HEK293 (cell line): ENCODE measurements at regions not wholly inside any gene's neighbourhood (a gene's known extent, or its start where the extent isn't known, plus 50 kb on each side); places are given as distances from the start of the nearest gene placed in this dataset.

Experiments
- CTCF ChIA-PET: fragments of 350-600 bp; formaldehyde crosslinking; extraction: SDS; loops from one replicate; lab custom pipeline; 2021; ENCODE audit warnings: antibody characterized with exemption; lab: Yijun Ruan, JAX
- POLR2A ChIA-PET: fragments of 300-600 bp; formaldehyde crosslinking; extraction: SDS; loops from one replicate; lab custom pipeline; 2020; ENCODE audit warnings: antibody characterized with exemption, inconsistent platforms; lab: Yijun Ruan, JAX
- H3K27ac ChIP-seq: fragments of 200-500 bp; sonication (Bioruptor generic); 2 replicates; pipeline ENCODE4 v1.5.1; 2014; ENCODE audit warnings: low read depth, low read length, control low read depth, inconsistent platforms; ENCODE audit errors: extremely low read depth
- H3K36me3 ChIP-seq, 2 experiments: fragments of 200-500 bp in 1 of 2; sonication (Bioruptor generic) in 1 of 2; 1 replicate in 1 of 2; 2 replicates in 1 of 2; pipeline ENCODE4 v1.5.1; 2014 to 2017; ENCODE audit warnings: inconsistent platforms in 2 of 2, low read length in 2 of 2; ENCODE audit not compliant: control insufficient read depth in 2 of 2, insufficient read depth in 1 of 2
- H3K4me1 ChIP-seq: fragments of 200-500 bp; sonication (Bioruptor generic); 2 replicates; pipeline ENCODE4 v1.5.1; 2014; ENCODE audit warnings: mild to moderate bottlenecking, low read length, inconsistent platforms; ENCODE audit not compliant: control insufficient read depth, insufficient read depth
- H3K4me3 ChIP-seq: 2 replicates; pipeline ENCODE4 v1.5.1; 2011; ENCODE audit warnings: low read depth, mild to moderate bottlenecking, control low read depth, low read length, moderate library complexity
- H3K9me3 ChIP-seq: fragments of 200-500 bp; sonication (Bioruptor generic); 2 replicates; pipeline ENCODE4 v1.5.1; 2014; ENCODE audit warnings: low read depth, low read length, inconsistent platforms; ENCODE audit not compliant: control insufficient read depth, insufficient read depth
- CTCF ChIP-seq: fragments of 450-650 bp; formaldehyde crosslinking; IDR thresholded peaks from 2 replicates; pipeline ENCODE4 v1.5.1; 2016; ENCODE audit warnings: missing biosample characterization, missing genetic modification characterization
- KLF8 ChIP-seq: fragments of 450-650 bp; formaldehyde crosslinking; IDR thresholded peaks from 2 replicates; pipeline ENCODE4 v1.5.1; 2016; ENCODE audit warnings: missing biosample characterization, missing genetic modification characterization
- ZBTB21 ChIP-seq: fragments of 450-650 bp; formaldehyde crosslinking; IDR thresholded peaks from 2 replicates; pipeline ENCODE4 v1.5.1; 2017; ENCODE audit warnings: missing biosample characterization, missing genetic modification characterization
- ZFP41 ChIP-seq: fragments of 450-650 bp; formaldehyde crosslinking; IDR thresholded peaks from 2 replicates; pipeline ENCODE4 v1.5.1; 2016; ENCODE audit warnings: missing biosample characterization, missing genetic modification characterization, borderline replicate concordance
- ZNF16 ChIP-seq: fragments of 450-650 bp; formaldehyde crosslinking; IDR thresholded peaks from 2 replicates; pipeline ENCODE4 v1.5.1; 2016; ENCODE audit warnings: low read depth, missing biosample characterization, missing genetic modification characterization
- ZNF169 ChIP-seq: fragments of 450-650 bp; formaldehyde crosslinking; IDR thresholded peaks from 2 replicates; pipeline ENCODE4 v1.5.1; 2016; ENCODE audit warnings: missing biosample characterization, missing genetic modification characterization
- ZNF24 ChIP-seq: fragments of 450-650 bp; formaldehyde crosslinking; IDR thresholded peaks from 2 replicates; pipeline ENCODE4 v1.5.1; 2016; ENCODE audit warnings: missing biosample characterization, missing genetic modification characterization
- ZNF302 ChIP-seq: fragments of 450-650 bp; formaldehyde crosslinking; IDR thresholded peaks from 2 replicates; pipeline ENCODE4 v1.5.1; 2016; ENCODE audit warnings: missing biosample characterization, missing genetic modification characterization, low read depth
- ZNF423 ChIP-seq: fragments of 450-650 bp; formaldehyde crosslinking; IDR thresholded peaks from 2 replicates; pipeline ENCODE4 v1.5.1; 2016; ENCODE audit warnings: missing biosample characterization, missing genetic modification characterization
- ZNF48 ChIP-seq: fragments of 450-650 bp; formaldehyde crosslinking; IDR thresholded peaks from 2 replicates; pipeline ENCODE4 v1.5.1; 2016; ENCODE audit warnings: missing biosample characterization, missing genetic modification characterization
- ZNF561 ChIP-seq: fragments of 450-650 bp; IDR thresholded peaks from 2 replicates; pipeline ENCODE4 v1.5.1; 2018; ENCODE audit warnings: missing biosample characterization, missing genetic modification characterization, borderline replicate concordance
- ZNF571 ChIP-seq: fragments of 450-650 bp; formaldehyde crosslinking; IDR thresholded peaks from 2 replicates; pipeline ENCODE4 v1.5.0; 2017; ENCODE audit warnings: missing biosample characterization, missing genetic modification characterization
- ZNF580 ChIP-seq: fragments of 450-650 bp; formaldehyde crosslinking; IDR thresholded peaks from 2 replicates; pipeline ENCODE4 v1.5.1; 2016; ENCODE audit warnings: missing biosample characterization, missing genetic modification characterization
- ZNF677 ChIP-seq: fragments of 450-650 bp; IDR thresholded peaks from 2 replicates; pipeline ENCODE4 v1.5.0; 2018; ENCODE audit warnings: missing biosample characterization, mild to moderate bottlenecking, missing genetic modification characterization, moderate library complexity
- ZNF777 ChIP-seq: fragments of 450-650 bp; formaldehyde crosslinking; IDR thresholded peaks from 2 replicates; pipeline ENCODE4 v1.5.1; 2017; ENCODE audit warnings: missing biosample characterization, missing genetic modification characterization, borderline replicate concordance
- ZSCAN23 ChIP-seq: fragments of 450-650 bp; formaldehyde crosslinking; IDR thresholded peaks from 2 replicates; pipeline ENCODE4 v1.5.1; 2016; ENCODE audit warnings: missing biosample characterization, missing genetic modification characterization
- TF ChIP-seq, protein P1 (sequence below): fragments of 450-650 bp; formaldehyde crosslinking; IDR thresholded peaks from 2 replicates; pipeline ENCODE4 v1.5.1; 2017; ENCODE audit warnings: missing biosample characterization, missing genetic modification characterization
- TF ChIP-seq, protein P2 (sequence below): fragments of 450-650 bp; formaldehyde crosslinking; IDR thresholded peaks from 2 replicates; pipeline ENCODE4 v1.5.1; 2016; ENCODE audit warnings: missing biosample characterization, missing genetic modification characterization
- TF ChIP-seq, protein P3 (sequence below): fragments of 450-650 bp; formaldehyde crosslinking; IDR thresholded peaks from 2 replicates; pipeline ENCODE4 v1.5.1; 2016; ENCODE audit warnings: missing biosample characterization, missing genetic modification characterization, borderline replicate concordance
- TF ChIP-seq, protein P4 (sequence below): fragments of 450-650 bp; formaldehyde crosslinking; IDR thresholded peaks from 2 replicates; pipeline ENCODE4 v1.5.1; 2017; ENCODE audit warnings: missing biosample characterization, missing genetic modification characterization

DNA sequence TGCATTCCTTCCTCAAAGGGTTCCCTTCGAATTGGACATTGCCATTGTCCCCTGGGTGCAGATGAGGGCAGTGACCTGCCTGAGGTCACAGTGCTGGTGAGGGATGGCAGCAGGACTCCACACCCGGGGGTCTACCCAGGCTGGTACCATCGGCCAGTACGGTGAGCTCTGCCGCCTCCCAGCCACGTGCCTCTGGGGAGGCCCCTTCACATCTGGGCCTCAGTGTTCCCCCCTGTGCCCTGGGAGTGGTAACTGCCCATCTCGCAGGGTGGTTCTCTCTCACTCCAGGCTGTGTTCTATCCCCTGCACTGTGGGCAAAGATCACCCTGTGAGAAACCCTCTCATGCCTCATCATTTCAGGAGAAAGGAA is 99.4 kb upstream of the IQSEC1 start:
- H3K4me1 ChIP-seq, result no peaks in the 10 kb centered on the region
- TF ChIP-seq, protein P1, sequence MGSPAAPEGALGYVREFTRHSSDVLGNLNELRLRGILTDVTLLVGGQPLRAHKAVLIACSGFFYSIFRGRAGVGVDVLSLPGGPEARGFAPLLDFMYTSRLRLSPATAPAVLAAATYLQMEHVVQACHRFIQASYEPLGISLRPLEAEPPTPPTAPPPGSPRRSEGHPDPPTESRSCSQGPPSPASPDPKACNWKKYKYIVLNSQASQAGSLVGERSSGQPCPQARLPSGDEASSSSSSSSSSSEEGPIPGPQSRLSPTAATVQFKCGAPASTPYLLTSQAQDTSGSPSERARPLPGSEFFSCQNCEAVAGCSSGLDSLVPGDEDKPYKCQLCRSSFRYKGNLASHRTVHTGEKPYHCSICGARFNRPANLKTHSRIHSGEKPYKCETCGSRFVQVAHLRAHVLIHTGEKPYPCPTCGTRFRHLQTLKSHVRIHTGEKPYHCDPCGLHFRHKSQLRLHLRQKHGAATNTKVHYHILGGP (tag by site-specific recombination), result no peak
- TF ChIP-seq ZNF580 (tag by site-specific recombination) (no peak), ZNF571 (tag by site-specific recombination) (no peak), ZBTB21 (no peak)
- TF ChIP-seq, protein P2, sequence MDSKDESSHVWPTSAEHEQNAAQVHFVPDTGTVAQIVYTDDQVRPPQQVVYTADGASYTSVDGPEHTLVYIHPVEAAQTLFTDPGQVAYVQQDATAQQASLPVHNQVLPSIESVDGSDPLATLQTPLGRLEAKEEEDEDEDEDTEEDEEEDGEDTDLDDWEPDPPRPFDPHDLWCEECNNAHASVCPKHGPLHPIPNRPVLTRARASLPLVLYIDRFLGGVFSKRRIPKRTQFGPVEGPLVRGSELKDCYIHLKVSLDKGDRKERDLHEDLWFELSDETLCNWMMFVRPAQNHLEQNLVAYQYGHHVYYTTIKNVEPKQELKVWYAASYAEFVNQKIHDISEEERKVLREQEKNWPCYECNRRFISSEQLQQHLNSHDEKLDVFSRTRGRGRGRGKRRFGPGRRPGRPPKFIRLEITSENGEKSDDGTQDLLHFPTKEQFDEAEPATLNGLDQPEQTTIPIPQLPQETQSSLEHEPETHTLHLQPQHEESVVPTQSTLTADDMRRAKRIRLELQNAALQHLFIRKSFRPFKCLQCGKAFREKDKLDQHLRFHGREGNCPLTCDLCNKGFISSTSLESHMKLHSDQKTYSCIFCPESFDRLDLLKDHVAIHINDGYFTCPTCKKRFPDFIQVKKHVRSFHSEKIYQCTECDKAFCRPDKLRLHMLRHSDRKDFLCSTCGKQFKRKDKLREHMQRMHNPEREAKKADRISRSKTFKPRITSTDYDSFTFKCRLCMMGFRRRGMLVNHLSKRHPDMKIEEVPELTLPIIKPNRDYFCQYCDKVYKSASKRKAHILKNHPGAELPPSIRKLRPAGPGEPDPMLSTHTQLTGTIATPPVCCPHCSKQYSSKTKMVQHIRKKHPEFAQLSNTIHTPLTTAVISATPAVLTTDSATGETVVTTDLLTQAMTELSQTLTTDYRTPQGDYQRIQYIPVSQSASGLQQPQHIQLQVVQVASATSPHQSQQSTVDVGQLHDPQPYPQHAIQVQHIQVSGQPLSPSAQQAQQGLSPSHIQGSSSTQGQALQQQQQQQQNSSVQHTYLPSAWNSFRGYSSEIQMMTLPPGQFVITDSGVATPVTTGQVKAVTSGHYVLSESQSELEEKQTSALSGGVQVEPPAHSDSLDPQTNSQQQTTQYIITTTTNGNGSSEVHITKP (tag by site-specific recombination), result peak; percentile 72
- H3K36me3 ChIP-seq, result no peaks in the 10 kb centered on the region
- no peak overlapping the region for H3K4me3 ChIP-seq
- no peaks in the 10 kb centered on the region for H3K9me3 ChIP-seq
- CTCF ChIA-PET, result no interaction called here
- H3K27ac ChIP-seq, result no peak overlapping the region
- POLR2A ChIA-PET, result no interaction called here

- no peaks in the 10 kb centered on the region for H3K9me3 ChIP-seq
- H3K27ac ChIP-seq, result no peak overlapping the region
- no peaks in the 10 kb centered on the region for H3K36me3 ChIP-seq
- TF ChIP-seq ZNF561, result no peak
- TF ChIP-seq ZNF16, result peak; percentile 70; the same call in 1 of the 2 replicates
- no peak overlapping the region for H3K4me3 ChIP-seq
- ChIA-PET POLR2A (no interaction called here), CTCF (no interaction called here)
- no peaks in the 10 kb centered on the region for H3K4me1 ChIP-seq
These were observed 98.7 kb upstream of the IQSEC1 start for GRCh38 chr3:13171704-13172643.

DNA sequence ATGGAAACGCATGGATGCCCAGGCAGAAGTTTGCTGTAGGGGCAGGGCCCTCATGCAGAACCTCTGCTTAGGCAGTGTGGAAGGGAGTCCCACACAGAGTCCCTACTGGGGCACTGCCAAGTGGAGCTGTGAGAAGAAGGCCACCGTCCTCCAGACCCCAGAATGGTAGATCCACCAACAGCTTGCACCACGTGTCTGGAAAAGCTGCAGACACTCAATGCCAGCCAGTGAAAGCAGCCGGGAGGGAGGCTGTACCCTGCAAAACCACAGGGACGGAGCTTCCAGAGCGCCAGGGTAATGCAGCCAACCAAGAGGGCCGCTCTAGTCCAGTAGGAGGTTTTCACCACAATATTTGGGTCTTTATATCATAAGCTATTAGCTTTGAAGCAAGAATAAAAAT is 97.1 kb upstream of the IQSEC1 start:
- ChIA-PET CTCF (no interaction called here), POLR2A (no interaction called here)
- Histone ChIP-seq H3K36me3 (no peaks in the 10 kb centered on the region), H3K9me3 (no peaks in the 10 kb centered on the region), H3K27ac (no peak overlapping the region), H3K4me3 (no peak overlapping the region), H3K4me1 (no peaks in the 10 kb centered on the region)
- TF ChIP-seq ZSCAN23 (tag by site-specific recombination) (no peak), ZBTB21 (no peak), ZNF571 (tag by site-specific recombination) (no peak), ZNF777 (tag by site-specific recombination) (no peak), ZNF24 (tag by site-specific recombination) (no peak), ZNF677 (tag by site-specific recombination) (no peak), CTCF (tag by site-specific recombination) (no peak), KLF8 (no peak), ZNF302 (tag by site-specific recombination) (no peak), ZFP41 (tag by site-specific recombination) (no peak), ZNF48 (tag by site-specific recombination) (no peak), ZNF169 (tag by site-specific recombination) (no peak), ZNF423 (tag by site-specific recombination) (no peak)
- TF ChIP-seq, protein P3, sequence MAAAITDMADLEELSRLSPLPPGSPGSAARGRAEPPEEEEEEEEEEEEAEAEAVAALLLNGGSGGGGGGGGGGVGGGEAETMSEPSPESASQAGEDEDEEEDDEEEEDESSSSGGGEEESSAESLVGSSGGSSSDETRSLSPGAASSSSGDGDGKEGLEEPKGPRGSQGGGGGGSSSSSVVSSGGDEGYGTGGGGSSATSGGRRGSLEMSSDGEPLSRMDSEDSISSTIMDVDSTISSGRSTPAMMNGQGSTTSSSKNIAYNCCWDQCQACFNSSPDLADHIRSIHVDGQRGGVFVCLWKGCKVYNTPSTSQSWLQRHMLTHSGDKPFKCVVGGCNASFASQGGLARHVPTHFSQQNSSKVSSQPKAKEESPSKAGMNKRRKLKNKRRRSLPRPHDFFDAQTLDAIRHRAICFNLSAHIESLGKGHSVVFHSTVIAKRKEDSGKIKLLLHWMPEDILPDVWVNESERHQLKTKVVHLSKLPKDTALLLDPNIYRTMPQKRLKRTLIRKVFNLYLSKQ, result no peak
- TF ChIP-seq, protein P4, sequence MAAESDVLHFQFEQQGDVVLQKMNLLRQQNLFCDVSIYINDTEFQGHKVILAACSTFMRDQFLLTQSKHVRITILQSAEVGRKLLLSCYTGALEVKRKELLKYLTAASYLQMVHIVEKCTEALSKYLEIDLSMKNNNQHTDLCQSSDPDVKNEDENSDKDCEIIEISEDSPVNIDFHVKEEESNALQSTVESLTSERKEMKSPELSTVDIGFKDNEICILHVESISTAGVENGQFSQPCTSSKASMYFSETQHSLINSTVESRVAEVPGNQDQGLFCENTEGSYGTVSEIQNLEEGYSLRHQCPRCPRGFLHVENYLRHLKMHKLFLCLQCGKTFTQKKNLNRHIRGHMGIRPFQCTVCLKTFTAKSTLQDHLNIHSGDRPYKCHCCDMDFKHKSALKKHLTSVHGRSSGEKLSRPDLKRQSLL (tag by site-specific recombination), result no peak
